Prostate gland (tissue), 2 donors: ENCODE measurements at regions not wholly inside any gene's neighbourhood (a gene's known extent, or its start where the extent isn't known, plus 50 kb on each side); places are given as distances from the start of the nearest gene placed in this dataset.

Source experiments
- DNase-seq: peaks from one replicate; pipeline ENCODE4 v3.0.0-alpha.2; 2019; ENCODE audit warnings: low spot score
- H3K27ac ChIP-seq, 2 donors: fragments of 200-600 bp; sonication (generic); 2 replicates each; pipeline ENCODE4 v1.5.1; 2017 to 2019
- H3K27me3 ChIP-seq: fragments of 200-600 bp; sonication (generic); replicated peaks from 2 replicates; pipeline ENCODE4 v1.5.1; 2019; ENCODE audit not compliant: insufficient read depth
- H3K36me3 ChIP-seq, 2 donors: fragments of 200-600 bp; sonication (generic); 1 replicate in 1 of 2; 2 replicates in 1 of 2; pipeline versions ENCODE4 v1.5.1 to v1.8.1; 2017 to 2019
- H3K4me1 ChIP-seq: fragments of 200-600 bp; sonication (generic); replicated peaks from 2 replicates; pipeline ENCODE4 v1.5.1; 2019
- H3K4me3 ChIP-seq, 2 donors: fragments of 200-600 bp; sonication (generic); 2 replicates each; pipeline ENCODE4 v1.5.1; 2017 to 2019
- H3K9me3 ChIP-seq: fragments of 200-600 bp; sonication (generic); 2 replicates; pipeline ENCODE4 v1.5.1; 2017
- CTCF ChIP-seq, 4 experiments: fragments of 200-600 bp in 2 of 4; fragments of 450-650 bp in 2 of 4; sonication (generic) in 2 of 4; IDR thresholded peaks; 1 replicate in 3 of 4; 2 replicates in 1 of 4; pipeline ENCODE4 v1.5.1; 2016 to 2019; ENCODE audit warnings: antibody characterized with exemption in 4 of 4, mild to moderate bottlenecking in 2 of 4, moderate library complexity in 2 of 4
- POLR2A ChIP-seq: fragments of 450-650 bp; IDR thresholded peaks from one replicate; pipeline ENCODE4 v1.6.1; 2016; ENCODE audit warnings: antibody characterized with exemption, mild to moderate bottlenecking
- POLR2AphosphoS5 ChIP-seq: sonication (generic); formaldehyde crosslinking; IDR thresholded peaks from one replicate; pipeline ENCODE4 v1.6.1; 2017; ENCODE audit warnings: antibody characterized with exemption
- WGBS: methylation state at CpG from one replicate; pipeline ENCODE4 v1.1.5; 2018; 5-methylcytosine and 5-hydroxymethylcytosine counted together
- intact Hi-C: fragments of 100-400 bp; cut with DNase I; formaldehyde crosslinking; loops from one replicate; pipeline ENCODE4 v1.14.2; 2022

GRCh38 chrX:145464650-145465049, 217.3 kb downstream of the SPANXN1 start:
- intact Hi-C loops, result no loop called here
- no peak overlapping the region for H3K27ac ChIP-seq
- DNase-seq, result no peak
- H3K4me3 ChIP-seq, result no peak overlapping the region
- H3K27me3 ChIP-seq, result no peaks in the 10 kb centered on the region
- no peaks in the 10 kb centered on the region for H3K4me1 ChIP-seq
- 97% methylated on average over 3 of the region's 3 CpGs for WGBS
- no peaks in the 10 kb centered on the region for H3K36me3 ChIP-seq
- no peaks in the 10 kb centered on the region for H3K9me3 ChIP-seq
- TF ChIP-seq CTCF (IDR thresholded peaks at IDR 0.05) (no peak), POLR2AphosphoS5 (no peak), POLR2A (no peak)

GRCh38 chrX:145475725-145476124, 228.4 kb downstream of the SPANXN1 start:
- no peaks in the 10 kb centered on the region for H3K27me3 ChIP-seq
- no peaks in the 10 kb centered on the region for H3K36me3 ChIP-seq
- TF ChIP-seq CTCF (IDR thresholded peaks at IDR 0.05) (no peak), POLR2AphosphoS5 (no peak), POLR2A (no peak)
- no peaks in the 10 kb centered on the region for H3K9me3 ChIP-seq
- no peaks in the 10 kb centered on the region for H3K4me1 ChIP-seq
- 82% methylated on average over 7 of the region's 7 CpGs for WGBS
- intact Hi-C loops, result no loop called here
- no peak for DNase-seq
- no peak overlapping the region for H3K27ac ChIP-seq
- H3K4me3 ChIP-seq, result no peak overlapping the region

- H3K27ac ChIP-seq, result no peak overlapping the region
- no peak for DNase-seq
- no peaks in the 10 kb centered on the region for H3K9me3 ChIP-seq
- intact Hi-C loops, result no loop called here
- TF ChIP-seq POLR2A (no peak), POLR2AphosphoS5 (no peak), CTCF (IDR thresholded peaks at IDR 0.05) (no peak)
- no peaks in the 10 kb centered on the region for H3K36me3 ChIP-seq
- no peak overlapping the region for H3K4me3 ChIP-seq
- H3K4me1 ChIP-seq, result no peaks in the 10 kb centered on the region
- no peaks in the 10 kb centered on the region for H3K27me3 ChIP-seq
Measured at GRCh38 chrX:145484740-145485139, 237.4 kb downstream of the SPANXN1 start.

GRCh38 chrX:145502670-145503069, 255.4 kb downstream of the SPANXN1 start:
- intact Hi-C loops, result no loop called here
- WGBS, result 57% methylated on average over 4 of the region's 4 CpGs
- no peak overlapping the region for H3K4me3 ChIP-seq
- H3K36me3 ChIP-seq, result no peaks in the 10 kb centered on the region
- H3K4me1 ChIP-seq, result no peaks in the 10 kb centered on the region
- no peaks in the 10 kb centered on the region for H3K9me3 ChIP-seq
- TF ChIP-seq CTCF (IDR thresholded peaks at IDR 0.05), result no peak
- TF ChIP-seq POLR2AphosphoS5, result no peak
- TF ChIP-seq POLR2A, result no peak
- no peaks in the 10 kb centered on the region for H3K27me3 ChIP-seq
- DNase-seq, result no peak
- H3K27ac ChIP-seq, result no peak overlapping the region

- H3K27me3 ChIP-seq, result no peaks in the 10 kb centered on the region
- no peak overlapping the region for H3K4me3 ChIP-seq
- no peak for TF ChIP-seq POLR2AphosphoS5
- no peak for TF ChIP-seq POLR2A
- TF ChIP-seq CTCF (IDR thresholded peaks at IDR 0.05), result no peak
- H3K9me3 ChIP-seq, result no peaks in the 10 kb centered on the region
- H3K27ac ChIP-seq, result no peak overlapping the region
- no peak for DNase-seq
- no peaks in the 10 kb centered on the region for H3K4me1 ChIP-seq
- H3K36me3 ChIP-seq, result no peaks in the 10 kb centered on the region
- intact Hi-C loops, result no loop called here
- 66% methylated on average over 5 of the region's 5 CpGs for WGBS
Measured at GRCh38 chrX:145506214-145506613, 258.9 kb downstream of the SPANXN1 start.
